Osteocyte (in vitro differentiated cells): ENCODE measurements at regions not wholly inside any gene's neighbourhood (a gene's known extent, or its start where the extent isn't known, plus 50 kb on each side); places are given as distances from the start of the nearest gene placed in this dataset.
A peak's percentile ranks its signal among the peaks of the same experiment; 100 is the strongest.

Experiments used
- DNase-seq: peaks from one replicate; pipeline ENCODE4 v3.0.0; 2021; ENCODE audit warnings: mixed read lengths; ENCODE audit not compliant: unreplicated experiment; ENCODE audit errors: extremely low spot score
- H3K27ac Mint-ChIP-seq: one replicate; pipeline ENCODE4 v1.8.0; 2021; ENCODE audit warnings: mild to moderate bottlenecking, mixed read lengths; ENCODE audit not compliant: unreplicated experiment
- H3K27me3 Mint-ChIP-seq: one replicate; pipeline ENCODE4 v1.8.0; 2021; ENCODE audit warnings: mixed read lengths; ENCODE audit not compliant: unreplicated experiment
- H3K36me3 Mint-ChIP-seq: one replicate; pipeline ENCODE4 v1.8.0; 2021; ENCODE audit warnings: mixed read lengths; ENCODE audit not compliant: unreplicated experiment
- H3K4me1 Mint-ChIP-seq: one replicate; pipeline ENCODE4 v1.8.0; 2021; ENCODE audit warnings: mixed read lengths; ENCODE audit not compliant: unreplicated experiment
- H3K4me3 Mint-ChIP-seq: one replicate; pipeline ENCODE4 v1.8.0; 2021; ENCODE audit warnings: mild to moderate bottlenecking, moderate library complexity, mixed read lengths; ENCODE audit not compliant: unreplicated experiment
- H3K9me3 Mint-ChIP-seq: one replicate; pipeline ENCODE4 v1.8.0; 2021; ENCODE audit warnings: mixed read lengths; ENCODE audit not compliant: unreplicated experiment
- TF ChIP-seq, protein P1 (sequence below): fragments of 200-600 bp; sonication (generic); IDR thresholded peaks from 2 replicates; pipeline ENCODE4 v1.5.0; 2021; ENCODE audit warnings: antibody characterized with exemption, mild to moderate bottlenecking, moderate library complexity

- TF ChIP-seq, protein P1, sequence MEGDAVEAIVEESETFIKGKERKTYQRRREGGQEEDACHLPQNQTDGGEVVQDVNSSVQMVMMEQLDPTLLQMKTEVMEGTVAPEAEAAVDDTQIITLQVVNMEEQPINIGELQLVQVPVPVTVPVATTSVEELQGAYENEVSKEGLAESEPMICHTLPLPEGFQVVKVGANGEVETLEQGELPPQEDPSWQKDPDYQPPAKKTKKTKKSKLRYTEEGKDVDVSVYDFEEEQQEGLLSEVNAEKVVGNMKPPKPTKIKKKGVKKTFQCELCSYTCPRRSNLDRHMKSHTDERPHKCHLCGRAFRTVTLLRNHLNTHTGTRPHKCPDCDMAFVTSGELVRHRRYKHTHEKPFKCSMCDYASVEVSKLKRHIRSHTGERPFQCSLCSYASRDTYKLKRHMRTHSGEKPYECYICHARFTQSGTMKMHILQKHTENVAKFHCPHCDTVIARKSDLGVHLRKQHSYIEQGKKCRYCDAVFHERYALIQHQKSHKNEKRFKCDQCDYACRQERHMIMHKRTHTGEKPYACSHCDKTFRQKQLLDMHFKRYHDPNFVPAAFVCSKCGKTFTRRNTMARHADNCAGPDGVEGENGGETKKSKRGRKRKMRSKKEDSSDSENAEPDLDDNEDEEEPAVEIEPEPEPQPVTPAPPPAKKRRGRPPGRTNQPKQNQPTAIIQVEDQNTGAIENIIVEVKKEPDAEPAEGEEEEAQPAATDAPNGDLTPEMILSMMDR, result no peak
- H3K36me3 Mint-ChIP-seq, result no peaks in the 10 kb centered on the region
- H3K4me3 Mint-ChIP-seq, result no peak overlapping the region
- peaks cover 29% of the 10 kb centered on the region for H3K4me1 Mint-ChIP-seq
- no peak overlapping the region for H3K27ac Mint-ChIP-seq
- DNase-seq, result no peak
- H3K27me3 Mint-ChIP-seq, result no peaks in the 10 kb centered on the region
- H3K9me3 Mint-ChIP-seq, result no peaks in the 10 kb centered on the region
Measured at GRCh38 chr5:169354921-169355320, 54.0 kb upstream of the SLIT3 start.

DNA sequence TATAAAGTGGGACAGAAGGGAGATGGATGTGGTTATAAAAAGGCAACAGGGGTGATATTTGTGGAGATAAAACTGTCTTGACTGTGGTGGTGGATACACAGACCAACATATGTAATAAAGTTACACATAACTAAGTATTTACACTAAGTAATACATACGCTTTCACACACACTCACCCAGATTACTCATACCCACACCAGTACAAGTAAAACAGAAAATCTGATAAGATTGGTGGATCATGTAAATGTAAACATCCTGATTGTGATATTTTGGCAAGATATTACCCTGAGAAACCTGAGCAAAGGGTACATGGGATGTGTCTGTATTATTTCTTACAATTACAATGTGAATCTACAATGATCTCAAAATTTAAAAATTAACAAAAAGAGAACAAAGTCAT is 53.3 kb upstream of the SLIT3 start:
- H3K27me3 Mint-ChIP-seq, result no peaks in the 10 kb centered on the region
- no peak overlapping the region for H3K27ac Mint-ChIP-seq
- peaks cover 33% of the 10 kb centered on the region for H3K4me1 Mint-ChIP-seq
- no peak for DNase-seq
- TF ChIP-seq, protein P1, result no peak
- no peaks in the 10 kb centered on the region for H3K36me3 Mint-ChIP-seq
- no peaks in the 10 kb centered on the region for H3K9me3 Mint-ChIP-seq
- no peak overlapping the region for H3K4me3 Mint-ChIP-seq

DNA sequence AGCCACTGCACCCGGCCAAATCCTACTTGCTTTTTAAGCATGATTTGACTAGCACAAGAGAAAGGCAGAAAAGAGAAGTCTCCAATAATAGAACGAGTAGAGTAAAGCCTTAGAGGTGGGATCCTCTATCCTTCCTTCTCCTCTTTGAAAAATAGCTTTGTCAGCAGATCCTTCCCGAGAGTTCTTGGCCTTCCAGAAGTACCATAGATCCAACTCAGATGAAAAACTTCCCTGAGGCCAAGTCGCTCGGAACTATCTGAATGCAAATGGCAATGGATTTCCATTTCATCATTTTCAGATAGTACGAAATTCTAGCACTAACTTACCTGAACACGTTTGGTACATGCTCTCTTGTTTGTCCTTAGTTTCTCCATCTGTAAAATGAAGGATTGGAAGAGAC is 52.0 kb upstream of the SLIT3 start:
- no peak overlapping the region for H3K4me3 Mint-ChIP-seq
- H3K4me1 Mint-ChIP-seq, result peaks cover 33% of the 10 kb centered on the region
- H3K9me3 Mint-ChIP-seq, result no peaks in the 10 kb centered on the region
- H3K36me3 Mint-ChIP-seq, result no peaks in the 10 kb centered on the region
- DNase-seq, result no peak
- no peak overlapping the region for H3K27ac Mint-ChIP-seq
- H3K27me3 Mint-ChIP-seq, result no peaks in the 10 kb centered on the region
- TF ChIP-seq, protein P1, result no peak

- TF ChIP-seq, protein P1, result no peak
- H3K9me3 Mint-ChIP-seq, result no peaks in the 10 kb centered on the region
- H3K4me1 Mint-ChIP-seq, result peaks cover 33% of the 10 kb centered on the region
- H3K27ac Mint-ChIP-seq, result no peak overlapping the region
- H3K27me3 Mint-ChIP-seq, result no peaks in the 10 kb centered on the region
- H3K36me3 Mint-ChIP-seq, result no peaks in the 10 kb centered on the region
- H3K4me3 Mint-ChIP-seq, result no peak overlapping the region
- no peak for DNase-seq
Measured at GRCh38 chr5:169351721-169352120, 50.8 kb upstream of the SLIT3 start.

DNA sequence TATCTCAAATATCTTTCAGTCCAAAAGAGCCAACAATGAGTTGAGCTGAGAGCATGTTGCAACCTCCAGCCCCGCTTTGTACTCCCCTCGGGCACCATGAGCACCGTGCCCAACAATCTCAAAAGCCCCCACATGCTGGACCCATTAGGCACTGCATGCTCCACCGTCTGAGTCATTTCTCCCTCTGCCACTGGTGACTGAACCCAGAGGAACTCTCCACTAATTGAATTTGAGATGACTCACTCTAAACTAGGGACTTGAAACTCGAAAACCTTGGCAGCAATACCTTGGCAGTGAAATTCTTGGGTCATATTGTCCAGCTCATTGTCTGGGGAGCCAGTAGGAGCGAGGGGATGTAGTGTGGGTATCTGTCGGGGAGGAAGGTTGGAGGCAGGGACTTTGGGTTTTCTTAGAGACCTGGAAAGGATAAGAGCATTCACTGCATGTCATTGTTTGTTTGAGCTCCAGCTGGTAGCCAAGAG is 49.9 kb upstream of the SLIT3 start:
- H3K36me3 Mint-ChIP-seq, result no peaks in the 10 kb centered on the region
- no peak overlapping the region for H3K4me3 Mint-ChIP-seq
- peak; percentile 87 for DNase-seq
- no peaks in the 10 kb centered on the region for H3K27me3 Mint-ChIP-seq
- H3K27ac Mint-ChIP-seq, result peak overlapping the region; percentile 65
- no peaks in the 10 kb centered on the region for H3K9me3 Mint-ChIP-seq
- peaks cover 33% of the 10 kb centered on the region for H3K4me1 Mint-ChIP-seq
- TF ChIP-seq, protein P1, result no peak
